ENCODE measurements at regions not wholly inside any gene's neighbourhood (a gene's known extent, or its start where the extent isn't known, plus 50 kb on each side); places are given as distances from the start of the nearest gene placed in this dataset.

DNA sequence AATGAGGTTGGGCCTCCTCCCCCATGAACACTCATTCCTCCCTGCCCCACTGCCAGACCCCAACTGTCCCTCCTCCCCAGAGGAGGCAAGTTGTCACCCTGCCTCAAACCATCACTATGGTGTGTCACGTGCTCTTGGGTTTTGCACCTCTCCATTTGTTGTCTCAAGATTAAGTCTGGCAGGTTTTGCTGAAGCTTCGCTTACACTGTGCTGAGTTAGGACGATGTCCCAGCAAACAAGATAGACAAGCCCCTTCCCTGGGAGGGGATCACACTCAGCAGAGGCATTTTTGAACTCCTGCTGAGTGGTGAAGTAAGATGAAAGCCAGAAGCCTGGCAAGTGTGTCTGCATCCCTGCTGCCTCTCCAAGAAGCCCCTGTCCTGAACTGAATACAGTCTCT, 78.3 kb downstream of the CBLN1 start:
- H3K27me3 ChIP-seq (ENCODE audit: control insufficient read depth, insufficient read depth, low read length): no peaks in the 10 kb centered on the region
- DNase-seq (ENCODE audit: low read depth in 2 of 2): no peak
- H3K4me3 ChIP-seq (replicated peaks in 1 of 4; ENCODE audit: control extremely low read depth in 1 of 4, insufficient read depth in 1 of 4, low read depth in 3 of 4, low read length in 4 of 4): no peak overlapping the region
- H3K27ac ChIP-seq (ENCODE audit: insufficient read depth, low read length): no peak overlapping the region
- H3K9ac ChIP-seq (ENCODE audit: insufficient read depth, low read length): no peak overlapping the region
- H4K20me1 ChIP-seq (ENCODE audit: control insufficient read depth, extremely low read depth, insufficient read depth, low read length): no peaks in the 10 kb centered on the region
- no peak overlapping the region for H3K4me2 ChIP-seq (ENCODE audit: extremely low read depth, insufficient read depth, low read length)
- no peaks in the 10 kb centered on the region for H3K36me3 ChIP-seq (ENCODE audit: control insufficient read depth, insufficient read depth, low read length)
- no peak overlapping the region for H2AFZ ChIP-seq (ENCODE audit: low read length)
- no peaks in the 10 kb centered on the region for H3K9me3 ChIP-seq (ENCODE audit: control insufficient read depth, insufficient read depth, low read depth, low read length)
- TF ChIP-seq, protein P1, sequence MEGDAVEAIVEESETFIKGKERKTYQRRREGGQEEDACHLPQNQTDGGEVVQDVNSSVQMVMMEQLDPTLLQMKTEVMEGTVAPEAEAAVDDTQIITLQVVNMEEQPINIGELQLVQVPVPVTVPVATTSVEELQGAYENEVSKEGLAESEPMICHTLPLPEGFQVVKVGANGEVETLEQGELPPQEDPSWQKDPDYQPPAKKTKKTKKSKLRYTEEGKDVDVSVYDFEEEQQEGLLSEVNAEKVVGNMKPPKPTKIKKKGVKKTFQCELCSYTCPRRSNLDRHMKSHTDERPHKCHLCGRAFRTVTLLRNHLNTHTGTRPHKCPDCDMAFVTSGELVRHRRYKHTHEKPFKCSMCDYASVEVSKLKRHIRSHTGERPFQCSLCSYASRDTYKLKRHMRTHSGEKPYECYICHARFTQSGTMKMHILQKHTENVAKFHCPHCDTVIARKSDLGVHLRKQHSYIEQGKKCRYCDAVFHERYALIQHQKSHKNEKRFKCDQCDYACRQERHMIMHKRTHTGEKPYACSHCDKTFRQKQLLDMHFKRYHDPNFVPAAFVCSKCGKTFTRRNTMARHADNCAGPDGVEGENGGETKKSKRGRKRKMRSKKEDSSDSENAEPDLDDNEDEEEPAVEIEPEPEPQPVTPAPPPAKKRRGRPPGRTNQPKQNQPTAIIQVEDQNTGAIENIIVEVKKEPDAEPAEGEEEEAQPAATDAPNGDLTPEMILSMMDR (conservative IDR thresholded peaks at IDR 0.05 in 1 of 2, IDR thresholded peaks at IDR 0.05 in 1 of 2; ENCODE audit: low read depth in 1 of 2, low read length in 2 of 2): no peak
- no peak for TF ChIP-seq EZH2 (IDR thresholded peaks at IDR 0.05; ENCODE audit: low read length, missing control alignments)
- no peaks in the 10 kb centered on the region for H3K79me2 ChIP-seq (ENCODE audit: control insufficient read depth, insufficient read depth, low read length)
- H3K4me1 ChIP-seq (ENCODE audit: control insufficient read depth, extremely low read depth, insufficient read depth, low read length): no peaks in the 10 kb centered on the region

DNA sequence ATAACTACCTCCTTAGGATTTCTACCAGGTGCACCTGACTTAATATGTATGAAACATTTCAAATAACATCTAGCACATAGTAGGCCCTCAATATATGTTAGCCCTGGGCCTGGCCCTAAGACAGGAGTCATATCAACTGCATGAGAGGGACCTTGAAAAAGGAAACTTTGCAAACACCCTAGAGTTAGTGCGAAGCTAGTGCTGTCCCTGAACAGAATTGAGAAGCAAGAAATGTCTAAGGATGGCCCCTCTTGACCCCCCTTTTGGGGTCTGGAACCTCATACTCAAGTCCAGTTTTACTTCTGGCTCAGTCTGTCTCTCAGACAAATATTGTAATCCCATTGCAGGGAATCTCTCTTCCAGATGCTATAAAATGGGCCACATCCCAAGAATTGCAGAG, 80.5 kb downstream of the CBLN1 start:
- no peaks in the 10 kb centered on the region for H3K79me2 ChIP-seq (ENCODE audit: control insufficient read depth, insufficient read depth, low read length)
- no peak overlapping the region for H3K4me3 ChIP-seq (replicated peaks in 1 of 4; ENCODE audit: control extremely low read depth in 1 of 4, insufficient read depth in 1 of 4, low read depth in 3 of 4, low read length in 4 of 4)
- H3K9ac ChIP-seq (ENCODE audit: insufficient read depth, low read length): no peak overlapping the region
- no peaks in the 10 kb centered on the region for H3K27me3 ChIP-seq (ENCODE audit: control insufficient read depth, insufficient read depth, low read length)
- H3K36me3 ChIP-seq (ENCODE audit: control insufficient read depth, insufficient read depth, low read length): no peaks in the 10 kb centered on the region
- H3K9me3 ChIP-seq (ENCODE audit: control insufficient read depth, insufficient read depth, low read depth, low read length): no peaks in the 10 kb centered on the region
- no peaks in the 10 kb centered on the region for H3K4me1 ChIP-seq (ENCODE audit: control insufficient read depth, extremely low read depth, insufficient read depth, low read length)
- H2AFZ ChIP-seq (ENCODE audit: low read length): no peak overlapping the region
- no peak overlapping the region for H3K4me2 ChIP-seq (ENCODE audit: extremely low read depth, insufficient read depth, low read length)
- H3K27ac ChIP-seq (ENCODE audit: insufficient read depth, low read length): no peak overlapping the region
- H4K20me1 ChIP-seq (ENCODE audit: control insufficient read depth, extremely low read depth, insufficient read depth, low read length): no peaks in the 10 kb centered on the region
- no peak for DNase-seq (ENCODE audit: low read depth in 2 of 2)
- TF ChIP-seq, protein P1 (conservative IDR thresholded peaks at IDR 0.05 in 1 of 2, IDR thresholded peaks at IDR 0.05 in 1 of 2; ENCODE audit: low read depth in 1 of 2, low read length in 2 of 2): no peak
- TF ChIP-seq EZH2 (IDR thresholded peaks at IDR 0.05; ENCODE audit: low read length, missing control alignments): no peak

DNA sequence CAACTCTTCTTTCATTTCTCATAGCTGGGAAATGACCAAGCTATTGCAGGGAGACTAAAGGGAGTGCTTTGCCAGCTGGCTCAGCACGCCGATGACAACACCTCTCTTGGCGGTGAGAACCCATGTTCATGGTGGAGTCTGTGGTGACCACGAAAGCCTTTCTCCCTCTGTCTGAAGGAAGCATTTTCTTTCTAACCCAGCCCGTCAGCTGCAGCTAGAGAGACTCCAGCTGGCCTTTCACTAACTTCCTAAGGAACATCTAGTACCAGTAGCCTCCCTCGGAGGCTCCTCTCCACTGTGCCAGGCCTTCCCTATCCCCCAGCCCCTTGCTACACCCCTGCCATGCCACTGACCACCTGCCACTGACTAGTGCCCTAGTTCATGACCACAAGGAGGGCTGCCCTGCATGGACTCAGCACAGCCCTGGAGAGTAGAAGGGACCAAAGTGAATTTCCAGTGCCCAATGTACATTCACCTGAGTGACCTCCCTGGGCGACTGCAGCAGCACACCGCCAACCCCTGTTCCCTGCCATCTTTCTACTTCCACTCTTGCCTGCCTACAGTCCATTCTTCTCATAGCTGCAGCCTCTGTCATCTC, 81.3 kb downstream of the CBLN1 start:
- H3K4me1 ChIP-seq (ENCODE audit: control insufficient read depth, extremely low read depth, insufficient read depth, low read length): no peaks in the 10 kb centered on the region
- no peaks in the 10 kb centered on the region for H3K36me3 ChIP-seq (ENCODE audit: control insufficient read depth, insufficient read depth, low read length)
- H4K20me1 ChIP-seq (ENCODE audit: control insufficient read depth, extremely low read depth, insufficient read depth, low read length): no peaks in the 10 kb centered on the region
- no peaks in the 10 kb centered on the region for H3K27me3 ChIP-seq (ENCODE audit: control insufficient read depth, insufficient read depth, low read length)
- no peak for TF ChIP-seq EZH2 (IDR thresholded peaks at IDR 0.05; ENCODE audit: low read length, missing control alignments)
- TF ChIP-seq, protein P1 (conservative IDR thresholded peaks at IDR 0.05 in 1 of 2, IDR thresholded peaks at IDR 0.05 in 1 of 2; ENCODE audit: low read depth in 1 of 2, low read length in 2 of 2): no peak
- no peak overlapping the region for H3K4me3 ChIP-seq (replicated peaks in 1 of 4; ENCODE audit: control extremely low read depth in 1 of 4, insufficient read depth in 1 of 4, low read depth in 3 of 4, low read length in 4 of 4)
- no peaks in the 10 kb centered on the region for H3K79me2 ChIP-seq (ENCODE audit: control insufficient read depth, insufficient read depth, low read length)
- no peak overlapping the region for H3K9ac ChIP-seq (ENCODE audit: insufficient read depth, low read length)
- H3K27ac ChIP-seq (ENCODE audit: insufficient read depth, low read length): no peak overlapping the region
- DNase-seq (ENCODE audit: low read depth in 2 of 2): no peak
- no peaks in the 10 kb centered on the region for H3K9me3 ChIP-seq (ENCODE audit: control insufficient read depth, insufficient read depth, low read depth, low read length)
- H2AFZ ChIP-seq (ENCODE audit: low read length): no peak overlapping the region
- no peak overlapping the region for H3K4me2 ChIP-seq (ENCODE audit: extremely low read depth, insufficient read depth, low read length)

Measured in fibroblast of lung (primary cell).